Rectal smooth muscle tissue (tissue), 1 donor: ENCODE measurements at regions not wholly inside any gene's neighbourhood (a gene's known extent, or its start where the extent isn't known, plus 50 kb on each side); places are given as distances from the start of the nearest gene placed in this dataset.

Experiments
- H3K27ac ChIP-seq: one replicate; pipeline ENCODE4 v1.7.0; 2013; ENCODE audit warnings: low read depth, low read length, inconsistent platforms
- H3K27me3 ChIP-seq: one replicate; pipeline ENCODE4 v1.7.0; 2013; ENCODE audit warnings: low read length; ENCODE audit not compliant: control insufficient read depth, insufficient read depth
- H3K36me3 ChIP-seq: one replicate; pipeline ENCODE4 v1.7.0; 2013; ENCODE audit warnings: low read length; ENCODE audit not compliant: control insufficient read depth, insufficient read depth
- H3K4me1 ChIP-seq: one replicate; pipeline ENCODE4 v1.7.0; 2013; ENCODE audit warnings: low read length; ENCODE audit not compliant: control insufficient read depth, insufficient read depth
- H3K4me3 ChIP-seq: one replicate; pipeline ENCODE4 v1.7.0; 2013; ENCODE audit warnings: low read length
- H3K9ac ChIP-seq: one replicate; pipeline ENCODE4 v1.7.0; 2013; ENCODE audit warnings: low read length

DNA sequence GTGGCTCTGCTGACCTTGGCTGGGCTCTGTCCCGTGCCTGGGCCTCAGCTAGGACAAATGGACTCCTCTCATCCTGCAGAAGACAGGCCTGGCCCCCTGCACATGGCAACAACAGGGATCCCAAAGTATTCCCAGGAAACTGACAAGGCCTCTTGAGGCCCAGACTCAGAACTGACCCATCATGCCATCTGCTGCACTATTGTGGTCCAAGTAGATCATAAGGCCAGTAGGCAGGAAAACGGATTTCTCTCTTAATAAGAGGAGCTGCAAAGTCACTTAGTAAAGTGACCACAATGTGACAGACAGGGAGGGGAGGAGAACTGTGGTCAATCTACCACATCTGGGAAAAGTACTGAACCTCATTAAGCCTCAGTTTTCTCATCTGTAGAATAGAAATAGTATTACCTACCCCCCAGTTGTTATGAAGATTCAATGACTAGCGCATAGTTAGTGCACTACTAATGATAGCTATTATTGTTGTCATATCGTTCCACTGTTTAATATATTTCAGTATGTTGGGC, 62.1 kb upstream of the TNRC6A start:
- no peak overlapping the region for H3K27ac ChIP-seq
- no peak overlapping the region for H3K9ac ChIP-seq
- no peak overlapping the region for H3K4me3 ChIP-seq
- peaks cover 15% of the 10 kb centered on the region for H3K4me1 ChIP-seq
- no peaks in the 10 kb centered on the region for H3K36me3 ChIP-seq
- peaks cover 4% of the 10 kb centered on the region for H3K27me3 ChIP-seq

DNA sequence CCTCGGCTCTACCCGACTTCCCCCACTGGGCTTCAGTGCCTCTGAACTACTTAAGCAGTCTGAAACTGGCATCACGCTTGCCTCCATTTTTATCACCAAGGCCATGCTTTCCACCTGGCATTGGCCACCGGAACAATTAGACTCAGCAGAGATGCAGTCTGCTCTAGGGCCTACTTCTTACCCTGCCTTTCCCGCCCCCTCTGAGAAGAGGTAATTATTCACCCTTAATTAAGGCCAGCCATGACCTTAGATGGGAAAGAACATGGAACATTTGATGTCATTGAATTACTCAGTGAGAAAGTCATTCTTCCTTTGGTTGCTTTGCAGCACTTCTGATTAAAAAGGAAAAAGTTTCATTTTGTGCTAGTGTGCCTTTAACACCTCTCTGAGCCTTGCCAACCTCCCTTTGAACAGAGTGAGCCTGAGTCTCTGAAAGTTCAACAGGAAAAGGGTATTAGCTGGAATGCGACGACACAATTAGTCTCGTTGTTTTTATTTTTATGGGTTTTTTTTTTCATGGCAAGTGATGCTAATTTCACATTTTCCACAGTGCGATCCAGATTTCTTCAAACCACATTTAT, 60.9 kb upstream of the TNRC6A start:
- peak overlapping the region; percentile 58 for H3K27ac ChIP-seq
- peaks cover 15% of the 10 kb centered on the region for H3K4me1 ChIP-seq
- H3K4me3 ChIP-seq = no peak overlapping the region
- H3K36me3 ChIP-seq = no peaks in the 10 kb centered on the region
- no peak overlapping the region for H3K9ac ChIP-seq
- H3K27me3 ChIP-seq = peaks cover 4% of the 10 kb centered on the region

DNA sequence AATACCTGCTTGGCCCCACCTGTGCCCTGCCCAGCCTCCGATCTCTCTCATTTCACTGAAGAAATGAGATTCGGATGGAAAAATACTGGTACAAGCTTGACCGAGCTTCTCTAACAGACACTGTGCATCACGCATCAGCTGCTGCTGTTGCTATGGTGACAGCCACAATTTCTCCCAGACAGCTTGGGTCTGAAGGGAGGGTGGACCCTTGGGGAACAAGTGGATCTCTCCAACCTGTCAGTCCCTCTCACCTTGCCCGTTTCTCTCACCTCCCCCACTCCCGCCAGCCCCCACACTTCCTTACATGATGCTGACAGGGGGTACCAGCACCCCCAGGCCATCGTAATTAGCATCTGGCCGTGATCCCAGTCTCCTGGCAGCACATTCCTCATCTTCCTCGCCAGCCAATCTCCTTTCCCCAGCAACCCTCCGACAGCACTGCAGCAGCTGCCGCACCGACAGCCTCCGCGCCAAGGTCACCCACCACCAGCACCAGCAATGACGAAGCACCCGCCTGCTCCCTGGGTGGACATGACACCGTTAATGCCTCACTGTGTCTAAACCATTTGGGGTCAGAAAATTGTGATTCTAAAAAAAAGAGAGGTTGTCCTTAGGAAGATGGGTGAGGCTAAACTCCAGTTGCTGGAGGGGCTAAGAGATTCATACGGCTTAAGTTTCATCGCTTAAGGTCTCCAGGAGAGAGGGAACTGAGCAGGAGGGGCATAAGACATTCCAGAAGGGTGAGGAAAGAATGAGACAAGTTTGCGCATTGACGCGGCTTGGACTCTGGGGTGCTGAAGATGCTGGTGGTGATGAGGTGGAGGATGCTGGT, 58.6 kb upstream of the TNRC6A start:
- H3K27ac ChIP-seq = peak overlapping the region; percentile 56
- peak overlapping the region; percentile 27 for H3K4me3 ChIP-seq
- peaks cover 4% of the 10 kb centered on the region for H3K27me3 ChIP-seq
- H3K36me3 ChIP-seq = no peaks in the 10 kb centered on the region
- no peak overlapping the region for H3K9ac ChIP-seq
- peaks cover 15% of the 10 kb centered on the region for H3K4me1 ChIP-seq

DNA sequence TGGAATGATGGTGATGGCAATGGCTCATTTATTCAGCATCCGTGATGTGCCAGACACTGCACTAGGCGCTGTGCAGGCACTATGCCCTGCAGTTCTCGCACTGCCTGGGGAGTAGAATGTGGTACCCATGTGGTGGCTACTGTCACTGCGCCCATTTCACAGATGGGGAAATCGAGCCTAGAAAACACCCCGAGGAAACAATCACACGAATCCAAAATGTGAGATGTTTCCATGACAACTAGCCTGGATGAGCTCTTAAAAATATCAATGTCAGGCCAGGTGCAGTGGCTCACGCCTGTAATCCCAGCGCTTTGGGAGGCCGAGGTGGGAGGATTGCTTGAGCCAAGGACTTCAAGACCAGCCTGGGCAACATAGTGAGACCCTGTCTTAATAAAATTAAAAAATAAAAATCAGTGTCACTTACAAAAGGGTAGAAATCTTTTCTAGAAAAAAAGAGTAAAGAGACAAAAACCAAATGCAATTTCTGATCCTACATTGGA, 57.9 kb upstream of the TNRC6A start:
- Histone ChIP-seq H3K36me3 (no peaks in the 10 kb centered on the region), H3K4me3 (no peak overlapping the region), H3K4me1 (peaks cover 15% of the 10 kb centered on the region), H3K27me3 (peaks cover 4% of the 10 kb centered on the region), H3K27ac (peak overlapping the region; percentile 51), H3K9ac (no peak overlapping the region)

- Histone ChIP-seq H3K27ac (no peak overlapping the region), H3K4me3 (no peak overlapping the region), H3K36me3 (no peaks in the 10 kb centered on the region), H3K27me3 (peaks cover 4% of the 10 kb centered on the region), H3K4me1 (peaks cover 15% of the 10 kb centered on the region), H3K9ac (no peak overlapping the region)
Observed at GRCh38 chr16:24673155-24673554, 56.3 kb upstream of the TNRC6A start.

GRCh38 chr16:24674877-24675276, 54.6 kb upstream of the TNRC6A start:
- Histone ChIP-seq H3K9ac (no peak overlapping the region), H3K36me3 (no peaks in the 10 kb centered on the region), H3K27me3 (peaks cover 4% of the 10 kb centered on the region), H3K27ac (no peak overlapping the region), H3K4me1 (peaks cover 12% of the 10 kb centered on the region), H3K4me3 (no peak overlapping the region)

- Histone ChIP-seq H3K27me3 (no peaks in the 10 kb centered on the region), H3K4me1 (no peaks in the 10 kb centered on the region), H3K36me3 (no peaks in the 10 kb centered on the region), H3K9ac (no peak overlapping the region), H3K27ac (no peak overlapping the region), H3K4me3 (no peak overlapping the region)
Observed at GRCh38 chr16:24677388-24677787, 52.1 kb upstream of the TNRC6A start.
